Esophagus squamous epithelium (tissue), 4 donors: ENCODE measurements at regions not wholly inside any gene's neighbourhood (a gene's known extent, or its start where the extent isn't known, plus 50 kb on each side); places are given as distances from the start of the nearest gene placed in this dataset.

Experiments used
- POLR2A ChIP-seq, 4 donors: fragments of 450-650 bp; IDR thresholded peaks; one replicate each; pipeline ENCODE4 v1.6.1; 2017; ENCODE audit warnings: antibody characterized with exemption in 4 of 4, mild to moderate bottlenecking in 4 of 4, moderate library complexity in 3 of 4
- TF ChIP-seq, protein P1 (sequence below), 6 experiments: fragments of 450-650 bp in 4 of 6; fragments of 200-600 bp in 2 of 6; sonication (generic) in 2 of 6; IDR thresholded peaks; one replicate each; pipeline ENCODE4 v1.5.1; 2016 to 2019; ENCODE audit warnings: antibody characterized with exemption in 6 of 6, mild to moderate bottlenecking in 4 of 6, moderate library complexity in 4 of 6

DNA sequence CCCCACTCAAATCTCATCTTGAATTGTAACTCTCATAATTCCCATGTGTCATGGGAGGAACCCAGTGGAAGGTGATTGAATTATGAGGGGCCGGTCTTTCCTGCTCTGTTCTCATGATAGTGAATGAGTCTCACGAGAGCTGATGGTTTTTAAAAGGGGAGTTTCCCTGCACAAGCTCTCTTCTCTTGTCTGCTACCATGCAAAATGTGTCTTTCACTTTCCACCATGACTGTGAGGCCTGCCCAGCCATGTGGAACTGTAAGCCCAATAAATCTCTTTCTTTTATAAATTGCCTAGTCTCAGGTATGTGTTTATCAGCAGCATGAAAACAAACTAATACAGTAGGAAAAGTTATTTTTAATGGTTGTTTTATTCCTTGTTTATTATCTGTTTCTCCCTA lies 146.0 kb downstream of the FSCB start:
- TF ChIP-seq POLR2A (IDR thresholded peaks at IDR 0.05), result no peak
- TF ChIP-seq, protein P1, sequence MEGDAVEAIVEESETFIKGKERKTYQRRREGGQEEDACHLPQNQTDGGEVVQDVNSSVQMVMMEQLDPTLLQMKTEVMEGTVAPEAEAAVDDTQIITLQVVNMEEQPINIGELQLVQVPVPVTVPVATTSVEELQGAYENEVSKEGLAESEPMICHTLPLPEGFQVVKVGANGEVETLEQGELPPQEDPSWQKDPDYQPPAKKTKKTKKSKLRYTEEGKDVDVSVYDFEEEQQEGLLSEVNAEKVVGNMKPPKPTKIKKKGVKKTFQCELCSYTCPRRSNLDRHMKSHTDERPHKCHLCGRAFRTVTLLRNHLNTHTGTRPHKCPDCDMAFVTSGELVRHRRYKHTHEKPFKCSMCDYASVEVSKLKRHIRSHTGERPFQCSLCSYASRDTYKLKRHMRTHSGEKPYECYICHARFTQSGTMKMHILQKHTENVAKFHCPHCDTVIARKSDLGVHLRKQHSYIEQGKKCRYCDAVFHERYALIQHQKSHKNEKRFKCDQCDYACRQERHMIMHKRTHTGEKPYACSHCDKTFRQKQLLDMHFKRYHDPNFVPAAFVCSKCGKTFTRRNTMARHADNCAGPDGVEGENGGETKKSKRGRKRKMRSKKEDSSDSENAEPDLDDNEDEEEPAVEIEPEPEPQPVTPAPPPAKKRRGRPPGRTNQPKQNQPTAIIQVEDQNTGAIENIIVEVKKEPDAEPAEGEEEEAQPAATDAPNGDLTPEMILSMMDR (IDR thresholded peaks at IDR 0.05), result no peak
